ENCODE measurements at regions not wholly inside any gene's neighbourhood (a gene's known extent, or its start where the extent isn't known, plus 50 kb on each side); places are given as distances from the start of the nearest gene placed in this dataset.
A peak's percentile ranks its signal among the peaks of the same experiment; 100 is the strongest.

GRCh38 chr3:181432992-181433391 is 278.7 kb upstream of the SOX2 start:
- no peak overlapping the region for H3K4me3 ChIP-seq (ENCODE audit: low read depth, low read length)
- no peak for TF ChIP-seq CTCF (conservative IDR thresholded peaks at IDR 0.05; ENCODE audit: low read depth, low read length)
- DNase-seq (ENCODE audit: low read depth), result no peak

GRCh38 chr3:181431748-181432147 is 280.0 kb upstream of the SOX2 start:
- H3K4me3 ChIP-seq (ENCODE audit: low read depth, low read length), result no peak overlapping the region
- no peak for DNase-seq (ENCODE audit: low read depth)
- no peak for TF ChIP-seq CTCF (conservative IDR thresholded peaks at IDR 0.05; ENCODE audit: low read depth, low read length)

- no peak overlapping the region for H3K4me3 ChIP-seq (ENCODE audit: low read depth, low read length)
- no peak for TF ChIP-seq CTCF (conservative IDR thresholded peaks at IDR 0.05; ENCODE audit: low read depth, low read length)
- DNase-seq (ENCODE audit: low read depth), result no peak
These were observed 286.7 kb upstream of the SOX2 start for GRCh38 chr3:181425074-181425473.

- no peak overlapping the region for H3K4me3 ChIP-seq (ENCODE audit: low read depth, low read length)
- no peak for TF ChIP-seq CTCF (conservative IDR thresholded peaks at IDR 0.05; ENCODE audit: low read depth, low read length)
- no peak for DNase-seq (ENCODE audit: low read depth)
These were observed 293.5 kb upstream of the SOX2 start for GRCh38 chr3:181418233-181418632.

- no peak overlapping the region for H3K4me3 ChIP-seq (ENCODE audit: low read depth, low read length)
- no peak for TF ChIP-seq CTCF (conservative IDR thresholded peaks at IDR 0.05; ENCODE audit: low read depth, low read length)
- DNase-seq (ENCODE audit: low read depth), result peak; percentile 0
These were observed 294.0 kb upstream of the SOX2 start for GRCh38 chr3:181417748-181418147.

GRCh38 chr3:181410870-181411269 is 300.9 kb upstream of the SOX2 start:
- no peak for DNase-seq (ENCODE audit: low read depth)
- TF ChIP-seq CTCF (conservative IDR thresholded peaks at IDR 0.05; ENCODE audit: low read depth, low read length), result no peak

GRCh38 chr3:181403876-181404660 is 307.7 kb upstream of the SOX2 start:
- H3K4me3 ChIP-seq (ENCODE audit: low read depth, low read length), result no peak overlapping the region
- no peak for DNase-seq (ENCODE audit: low read depth)
- no peak for TF ChIP-seq CTCF (conservative IDR thresholded peaks at IDR 0.05; ENCODE audit: low read depth, low read length)

More at GRCh38 chr3:181410870-181411269, 300.9 kb upstream of the SOX2 start:
- H3K4me3 ChIP-seq (ENCODE audit: low read depth, low read length), result no peak overlapping the region
